DMS114 treated with DMSO at 0.1 percent for 48 hours (cell line): ENCODE measurements at regions not wholly inside any gene's neighbourhood (a gene's known extent, or its start where the extent isn't known, plus 50 kb on each side); places are given as distances from the start of the nearest gene placed in this dataset.

ENCODE experiments used
- DNase-seq: peaks from one replicate; lab custom pipeline; 2025; ENCODE audit not compliant: unreplicated experiment; lab: John Stamatoyannopoulos, UW

DNA sequence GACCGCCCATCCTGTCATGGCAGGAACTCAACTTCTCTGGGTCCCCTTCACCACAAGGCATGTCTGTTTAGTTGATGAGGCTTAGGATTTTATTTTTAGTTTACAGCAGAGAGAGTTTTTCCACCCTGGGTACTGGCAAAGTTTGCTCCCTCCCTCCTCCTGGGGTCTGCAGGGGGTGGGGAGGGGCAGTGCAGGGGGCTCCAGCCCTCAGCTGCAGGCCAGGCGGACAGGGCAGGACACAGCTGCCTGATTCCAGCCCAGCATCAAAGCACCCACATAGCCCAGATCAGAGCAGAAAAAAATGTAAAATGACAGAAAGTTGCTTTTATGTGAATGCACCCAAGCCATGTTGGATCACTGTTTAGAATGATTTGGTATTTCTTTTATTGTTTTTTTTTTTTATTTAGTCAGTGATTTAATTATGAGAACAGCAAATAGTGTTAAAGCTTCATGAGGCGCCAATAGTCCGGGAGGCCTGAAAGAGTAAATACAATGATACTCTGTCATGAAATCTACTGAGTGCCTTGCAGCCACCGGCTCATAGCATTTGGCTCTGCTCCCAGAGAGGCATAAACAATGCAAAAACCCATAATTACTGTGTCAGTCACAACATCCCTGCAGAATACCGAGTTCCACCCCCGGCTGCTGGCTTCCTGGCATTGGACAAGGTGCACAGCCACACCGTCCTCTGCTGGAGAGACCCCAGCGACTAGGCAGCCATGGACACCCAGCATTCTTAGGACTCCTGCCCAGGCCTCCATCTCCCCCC is 923.5 kb downstream of the UQCRFS1 start:
- DNase-seq = no peak

DNA sequence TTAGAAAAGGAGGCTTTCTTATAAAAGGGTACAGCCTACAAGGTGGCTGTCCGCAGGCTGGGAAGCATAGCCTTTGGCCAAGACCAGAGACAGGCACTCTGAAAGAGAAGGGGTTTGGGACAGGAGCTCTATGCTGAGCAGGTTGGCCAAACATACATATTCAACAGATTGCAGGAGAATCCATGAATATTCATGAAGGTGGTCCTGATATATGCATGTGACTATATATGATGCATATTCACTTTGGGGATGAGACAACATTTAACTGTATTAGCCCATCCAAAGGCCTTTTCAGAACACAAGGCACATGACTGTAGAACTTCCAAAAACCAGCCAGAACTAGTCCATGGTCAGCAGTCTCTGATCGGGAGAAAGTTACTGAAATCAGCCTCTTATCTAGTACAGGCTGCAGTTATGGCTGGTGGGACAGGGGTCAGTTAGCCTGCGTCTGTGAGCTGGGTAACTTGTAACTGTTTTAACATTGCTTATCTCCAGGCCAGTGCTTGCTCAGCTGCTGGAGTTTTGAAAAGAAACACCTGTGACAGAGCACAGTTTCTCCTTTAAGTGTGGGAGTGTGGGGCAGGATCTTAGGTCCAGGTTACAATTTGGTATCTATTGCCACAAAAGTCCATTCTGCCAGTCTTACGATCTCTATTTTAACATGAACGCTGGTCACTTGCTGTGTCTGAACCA is 924.2 kb downstream of the UQCRFS1 start:
- DNase-seq = no peak

DNA sequence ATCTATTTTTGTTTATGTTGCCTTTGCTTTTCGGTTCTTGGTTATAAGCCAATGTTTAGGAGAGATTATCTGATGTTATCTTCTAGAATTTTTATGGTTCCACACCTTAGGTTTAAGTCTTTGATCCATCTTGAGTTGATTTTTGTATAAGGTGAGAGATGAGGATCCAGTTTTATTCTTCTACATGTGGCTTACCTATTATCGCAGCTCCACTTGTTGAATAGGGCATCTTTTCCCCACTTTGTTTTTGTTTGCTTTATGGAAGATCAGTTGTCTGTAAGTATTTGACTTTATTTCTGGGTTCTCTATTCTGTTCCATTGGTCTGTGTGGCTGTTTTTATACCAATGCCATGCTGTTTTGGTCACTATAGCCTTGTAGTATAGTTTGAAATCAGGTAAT is 927.0 kb downstream of the UQCRFS1 start:
- DNase-seq = no peak

DNA sequence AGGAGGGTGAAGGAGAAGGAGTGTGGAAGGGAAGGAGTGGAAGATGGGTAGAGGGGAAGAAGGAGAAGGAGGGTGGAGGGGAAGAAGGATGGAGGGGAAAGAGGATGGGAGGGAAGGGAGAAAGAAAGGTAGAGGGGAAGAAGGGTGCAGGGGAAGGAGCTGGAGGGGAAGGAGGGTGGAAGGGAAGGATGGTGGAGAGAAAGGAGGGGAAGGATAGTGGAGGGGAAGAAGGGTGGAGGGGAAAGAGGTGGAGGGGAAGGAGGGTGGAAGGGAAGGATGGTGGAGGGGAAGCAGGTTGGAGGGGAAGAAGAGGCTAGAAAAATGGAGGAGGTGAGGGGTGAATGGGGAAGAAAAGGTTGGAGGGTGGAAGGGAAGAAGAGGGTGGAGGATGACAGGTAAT is 927.9 kb downstream of the UQCRFS1 start:
- no peak for DNase-seq

DNA sequence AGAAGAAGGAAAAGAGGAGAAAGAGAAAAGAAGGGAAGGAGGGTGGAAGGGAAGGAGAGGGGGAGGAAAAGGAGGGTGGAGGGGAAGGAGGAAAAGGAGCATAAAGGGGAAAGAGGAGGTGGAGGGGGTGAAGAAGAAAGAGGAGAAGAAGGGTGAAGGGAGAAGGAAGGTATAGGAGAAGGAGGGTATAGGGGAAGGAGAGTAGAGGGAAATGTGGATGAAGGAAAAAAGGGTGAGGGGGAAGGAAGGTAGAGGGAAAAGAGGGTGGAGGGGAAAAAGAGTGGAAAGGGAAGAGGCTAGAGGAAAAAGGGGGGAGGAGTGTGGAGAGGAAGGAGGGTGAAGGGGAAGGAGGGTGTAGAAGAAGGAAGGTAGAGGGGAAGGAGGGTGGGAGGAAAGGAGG is 928.6 kb downstream of the UQCRFS1 start:
- no peak for DNase-seq

DNA sequence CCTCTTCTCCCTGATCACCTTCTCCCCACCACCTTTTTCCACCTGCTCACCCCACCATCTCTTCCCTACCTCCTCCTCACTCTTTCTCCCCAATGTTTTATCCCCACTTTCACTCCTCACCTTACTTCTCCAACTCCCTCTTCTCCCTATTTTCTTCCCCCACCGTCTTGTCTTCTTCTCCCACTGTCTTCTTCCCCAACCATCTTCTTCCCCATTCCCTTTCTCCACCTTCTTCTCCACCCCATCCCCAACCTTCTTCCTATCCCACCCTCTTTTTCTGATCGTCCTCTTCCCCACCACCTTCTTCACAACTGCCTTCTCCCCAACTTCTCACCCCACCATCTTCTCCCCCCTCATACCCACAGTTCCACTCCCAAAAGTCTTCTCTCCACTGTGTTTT is 929.4 kb downstream of the UQCRFS1 start:
- DNase-seq = no peak

DNA sequence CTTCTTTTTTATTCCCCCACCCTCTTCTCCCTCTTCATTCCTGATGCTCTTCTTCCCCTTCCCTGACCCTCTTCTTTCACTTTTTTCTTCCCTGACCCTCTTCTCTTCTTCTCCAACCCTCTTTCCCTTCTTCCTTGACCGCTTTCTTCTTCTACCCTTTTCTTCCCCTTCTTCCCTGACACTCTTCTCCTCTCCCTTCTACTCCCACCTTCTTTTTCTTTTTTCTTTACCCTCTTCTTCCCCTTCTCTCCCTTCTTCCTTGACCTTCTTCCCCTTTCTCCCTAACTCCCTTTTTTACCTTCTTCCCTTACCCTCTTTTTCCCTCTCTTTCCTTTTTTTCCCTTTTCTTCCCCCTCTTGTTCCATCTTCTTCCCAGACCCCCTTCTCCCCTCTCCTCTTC is 931.3 kb downstream of the UQCRFS1 start:
- no peak for DNase-seq

DNA sequence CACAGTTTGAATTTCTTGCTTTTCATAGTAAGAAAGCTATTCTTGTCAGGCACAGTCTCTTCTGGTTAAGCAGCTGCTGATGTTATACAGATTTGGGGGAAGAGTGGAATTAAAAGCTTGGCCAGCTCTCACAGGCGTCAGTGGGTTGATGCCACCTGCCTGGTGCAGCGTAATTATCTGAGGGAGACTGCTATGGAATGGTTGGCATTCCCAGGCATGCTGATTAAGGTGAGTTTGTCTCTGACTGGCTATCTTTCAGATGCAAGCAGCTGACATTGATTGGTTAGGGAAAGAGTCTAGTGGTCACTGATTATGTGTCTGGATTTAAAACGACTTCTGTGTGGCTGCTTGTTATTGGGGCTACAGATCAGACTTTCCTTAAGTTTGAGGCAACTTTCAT is 948.4 kb downstream of the UQCRFS1 start:
- DNase-seq = no peak

DNA sequence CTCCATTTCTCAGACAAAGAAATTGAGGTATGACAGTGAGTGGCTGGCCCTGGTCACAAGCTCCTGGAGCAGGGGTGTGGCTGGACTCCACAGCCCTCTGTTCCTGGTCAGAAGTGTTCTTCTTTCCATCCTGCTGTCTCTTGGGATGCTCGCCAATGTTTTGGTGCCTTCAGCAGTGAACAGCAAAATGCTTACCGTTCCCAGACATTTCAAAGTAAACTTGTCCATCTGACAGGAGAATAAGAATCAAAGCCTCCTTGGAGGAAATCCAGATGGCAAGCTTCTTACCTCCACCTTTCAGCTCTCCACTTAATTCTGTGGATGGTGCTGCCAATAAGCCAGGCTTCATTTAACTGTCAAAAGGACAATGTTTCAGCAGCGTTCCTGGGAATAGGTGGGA is 954.1 kb downstream of the UQCRFS1 start:
- DNase-seq = no peak

DNA sequence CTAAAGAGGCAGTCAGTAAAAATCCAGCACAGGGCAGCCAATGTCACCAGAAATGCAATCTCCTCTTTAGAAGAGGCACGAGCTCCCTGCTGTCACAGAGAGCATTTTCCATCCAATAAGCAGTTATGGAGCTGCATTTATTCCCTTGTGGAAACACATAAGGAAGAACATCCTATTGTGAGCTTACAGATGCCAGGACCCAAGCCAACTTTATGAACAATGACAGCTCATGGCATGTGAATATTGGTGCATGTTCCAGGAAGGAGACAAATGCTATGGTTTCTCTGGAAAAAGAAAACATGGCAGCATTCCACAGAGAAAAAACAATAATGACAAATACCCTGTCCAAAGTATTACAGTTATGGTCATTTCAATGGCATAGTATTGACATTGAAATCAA is 955.6 kb downstream of the UQCRFS1 start:
- DNase-seq = no peak

DNA sequence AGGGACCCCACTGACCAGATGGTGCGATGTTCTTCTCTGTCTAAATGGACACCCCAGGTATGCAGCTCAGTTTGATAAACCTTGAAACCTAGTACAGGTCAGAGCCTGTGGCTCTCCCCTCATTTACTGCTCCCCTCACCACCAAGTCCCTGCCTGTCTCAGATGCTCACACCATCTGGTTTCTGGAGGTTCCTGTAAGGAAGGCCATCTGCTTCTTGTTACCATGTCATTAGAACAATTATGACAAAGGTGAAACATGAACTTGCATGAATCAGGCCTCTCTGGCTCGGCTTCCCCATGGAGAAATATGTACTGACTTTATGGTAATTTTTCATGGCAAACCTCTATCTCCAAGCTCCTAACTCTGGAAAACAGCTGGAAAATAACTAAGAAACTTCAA is 965.7 kb downstream of the UQCRFS1 start:
- DNase-seq = no peak

DNA sequence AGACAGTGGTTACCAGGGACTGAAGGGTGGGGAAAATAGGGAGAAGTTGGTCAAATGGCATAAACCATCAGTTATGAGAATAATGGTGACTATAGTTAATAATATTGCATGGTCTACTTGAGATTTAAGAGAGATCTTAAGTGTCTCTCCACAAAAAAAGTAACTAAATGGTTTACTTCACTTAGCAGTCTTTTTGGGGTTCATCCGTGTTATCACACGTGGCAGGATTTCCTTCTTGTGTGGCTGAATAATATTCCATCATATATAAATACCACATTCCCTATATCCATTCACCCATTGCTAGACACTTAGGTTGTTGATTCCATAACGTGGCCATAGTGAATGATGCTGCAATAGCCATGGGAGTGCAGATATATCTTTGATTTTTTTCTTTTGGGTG is 967.0 kb downstream of the UQCRFS1 start:
- no peak for DNase-seq

DNA sequence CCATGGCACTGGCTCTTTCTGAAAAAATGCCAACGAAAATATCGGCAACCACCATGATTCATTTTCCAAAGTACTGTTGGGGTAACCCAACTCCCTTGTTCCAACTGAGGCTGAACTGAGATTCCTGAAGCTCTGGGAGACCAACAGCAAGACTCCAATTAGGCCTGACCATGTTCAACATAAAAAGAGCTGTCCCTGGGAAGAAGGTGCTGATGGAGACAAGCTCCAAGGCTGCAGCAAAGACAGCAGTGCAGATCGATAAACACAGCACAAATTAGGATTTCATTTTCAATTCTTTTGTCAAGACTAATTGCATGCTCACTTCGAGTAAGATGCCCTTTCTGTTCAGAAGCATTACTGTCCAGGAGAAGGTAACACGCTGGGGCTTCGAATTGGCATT is 968.0 kb downstream of the UQCRFS1 start:
- no peak for DNase-seq

DNA sequence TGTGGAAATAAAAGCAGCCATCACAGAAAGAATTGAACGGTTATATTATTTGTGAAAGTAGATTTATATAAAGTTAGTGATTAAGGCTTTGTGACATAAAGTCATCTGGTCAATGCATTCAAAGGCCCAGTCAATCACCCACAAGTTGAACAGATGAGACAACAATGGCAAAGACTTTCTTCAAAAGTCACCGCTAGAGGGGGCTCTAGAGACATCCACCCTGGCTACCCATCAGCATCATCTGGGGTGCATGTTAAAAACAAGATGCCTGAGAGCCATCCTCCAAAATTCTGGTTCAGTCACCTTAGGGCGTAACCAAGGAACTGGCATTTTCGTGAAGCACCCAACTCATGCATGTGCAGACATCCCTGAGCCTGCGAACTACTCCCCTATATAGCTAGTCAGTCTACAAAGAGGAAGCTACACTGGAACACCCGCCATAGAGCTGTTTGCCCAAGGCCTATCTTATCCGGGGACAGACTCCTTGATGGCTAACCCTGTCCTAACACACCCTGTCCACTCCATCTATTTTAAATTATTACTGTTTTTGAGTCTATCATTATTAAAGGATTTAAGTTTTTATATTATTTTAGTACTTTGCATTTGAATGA is 970.5 kb downstream of the UQCRFS1 start:
- DNase-seq = peak; percentile 35

DNA sequence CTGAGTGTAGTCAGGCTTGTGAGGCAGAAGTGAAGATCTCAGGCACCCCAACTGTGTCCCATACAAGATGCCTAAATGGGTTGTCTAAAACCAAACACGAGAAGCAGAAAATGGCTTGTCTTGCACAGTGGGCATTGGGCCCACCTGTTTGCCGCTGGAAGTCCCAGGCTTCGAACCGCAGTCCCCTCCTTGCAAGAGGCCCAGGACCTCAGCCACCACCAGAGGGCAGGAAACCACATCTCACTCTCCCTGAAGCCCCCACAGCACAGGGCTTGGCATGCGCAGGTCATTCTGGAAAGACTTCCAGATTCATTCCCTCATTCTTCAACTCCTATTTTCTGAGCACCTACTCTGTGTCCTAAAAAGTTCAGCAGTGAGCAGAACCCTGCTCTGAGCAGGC is 973.7 kb downstream of the UQCRFS1 start:
- no peak for DNase-seq

DNA sequence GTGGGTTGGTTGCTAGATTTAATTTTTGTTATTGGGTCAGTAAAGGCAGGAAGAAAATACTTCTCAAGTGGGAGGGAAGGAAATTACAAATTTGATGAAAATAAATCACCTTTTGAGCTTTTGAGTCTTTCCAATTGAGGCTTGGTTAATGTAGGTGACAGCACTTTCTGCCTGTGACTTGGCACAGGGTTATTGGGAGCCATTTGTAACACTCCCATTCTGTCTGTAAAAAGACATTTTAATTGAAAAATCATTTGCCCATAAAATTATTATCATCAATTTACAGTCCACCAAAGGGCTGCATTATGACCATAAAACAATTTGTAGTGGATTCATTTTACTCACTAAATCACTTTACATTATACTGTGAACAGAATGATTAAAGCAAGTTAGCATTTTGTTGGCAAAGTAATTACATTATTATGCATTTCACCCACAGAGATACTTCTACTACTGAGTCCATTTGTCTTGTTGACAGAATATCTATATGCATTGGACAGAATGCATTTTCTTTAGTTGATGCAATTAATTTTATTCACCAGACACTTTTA is 974.6 kb downstream of the UQCRFS1 start:
- no peak for DNase-seq

DNA sequence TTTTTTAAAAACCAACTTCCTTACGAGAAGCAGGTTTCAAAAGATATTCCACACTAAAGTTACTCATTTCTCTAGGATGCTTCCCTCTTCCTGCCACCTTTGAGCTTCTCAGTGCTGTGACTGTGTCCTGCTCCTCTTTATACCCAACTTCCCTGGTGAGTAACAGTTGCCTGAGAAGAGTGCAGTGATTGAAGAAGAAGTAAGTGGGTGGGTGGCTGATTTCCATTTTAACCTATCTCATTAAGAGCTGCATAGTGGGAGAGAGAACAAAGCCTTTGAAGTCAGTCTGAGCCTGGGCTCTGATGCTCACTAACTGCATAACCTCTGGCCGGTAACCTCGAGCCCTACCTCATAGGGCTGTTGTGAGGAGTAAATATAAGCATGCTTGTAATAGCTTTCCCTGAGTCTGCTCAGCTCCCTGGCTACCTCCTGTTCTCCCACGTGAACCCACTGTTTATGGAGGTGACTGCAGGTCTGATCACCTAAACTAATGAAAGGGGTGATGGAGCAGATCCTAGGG is 977.3 kb downstream of the UQCRFS1 start:
- DNase-seq = no peak

DNA sequence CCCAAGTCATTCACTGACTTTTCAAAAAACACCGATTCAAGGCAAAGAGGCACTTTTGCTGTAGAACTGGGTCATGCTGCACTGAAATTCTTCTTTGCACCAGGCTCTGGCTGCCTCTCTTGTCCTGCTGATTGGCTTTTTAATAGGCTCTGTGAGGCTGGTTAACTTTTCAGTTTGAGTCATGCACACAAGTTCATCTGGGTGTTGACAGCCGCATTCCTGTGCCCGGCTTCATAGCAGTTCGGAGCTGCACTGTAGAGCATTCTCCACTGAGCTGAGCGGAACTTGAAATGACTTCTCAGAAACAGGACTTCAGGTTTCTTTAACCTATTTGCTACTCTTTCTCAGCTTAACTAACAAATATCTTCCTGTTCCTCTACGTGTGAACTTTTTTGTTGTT is 978.3 kb downstream of the UQCRFS1 start:
- no peak for DNase-seq

DNA sequence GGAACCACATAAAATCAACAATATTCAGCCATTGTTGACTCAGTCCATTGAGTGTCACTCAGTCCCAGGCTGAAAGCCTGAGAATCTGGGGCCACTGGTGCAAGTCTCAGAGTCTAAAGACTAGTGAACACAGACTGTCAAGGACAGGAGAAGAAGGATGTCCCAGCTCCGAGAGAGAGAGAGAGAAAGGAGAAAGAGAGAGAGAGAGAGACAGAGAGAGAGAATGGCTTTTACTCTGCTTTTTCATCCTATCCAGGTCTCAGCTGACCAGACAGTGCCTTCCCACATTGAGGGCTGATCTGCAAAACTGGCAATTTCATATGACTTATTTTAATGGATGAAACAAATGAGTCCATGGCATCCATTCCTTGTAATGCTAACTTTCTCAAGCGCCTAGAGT is 984.1 kb downstream of the UQCRFS1 start:
- no peak for DNase-seq

DNA sequence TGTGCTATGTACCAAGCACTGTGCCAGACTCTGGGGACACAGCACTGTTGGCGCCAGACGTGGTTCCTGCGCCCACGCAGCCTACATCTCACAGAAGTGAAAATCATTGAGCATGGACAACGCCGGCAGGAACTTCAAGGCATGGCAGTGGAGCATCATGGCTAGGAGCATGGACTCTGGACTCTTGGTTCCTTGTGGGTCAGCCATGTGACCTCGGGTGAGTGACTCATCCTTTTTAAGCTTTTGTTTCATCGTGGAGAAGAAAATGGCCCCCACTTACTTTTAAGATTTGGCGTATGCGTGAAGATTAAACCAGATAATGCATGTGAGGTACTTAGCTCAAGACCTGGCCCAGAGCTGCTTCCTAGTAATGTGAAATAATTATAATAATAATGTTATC is 988.5 kb downstream of the UQCRFS1 start:
- no peak for DNase-seq

DNA sequence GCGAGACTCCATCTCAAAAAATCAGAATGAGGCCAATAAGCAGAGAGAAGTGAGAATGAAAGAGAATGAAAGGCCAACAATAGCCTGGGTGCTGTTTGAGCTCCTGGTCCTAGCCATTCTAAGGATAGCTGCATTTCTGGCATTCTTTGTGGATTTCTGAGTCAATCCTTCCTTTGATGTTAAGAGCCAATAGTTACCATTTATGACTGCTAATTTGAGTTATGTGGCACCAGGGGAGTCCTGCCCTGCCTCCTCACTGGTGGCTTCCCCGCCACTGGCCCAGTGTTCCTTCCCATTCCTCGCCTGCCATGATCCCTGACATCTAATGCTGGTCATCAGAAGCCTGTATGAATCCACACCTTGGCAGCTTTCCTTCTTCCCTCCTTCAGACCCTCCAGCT is 991.2 kb downstream of the UQCRFS1 start:
- DNase-seq = no peak

DNA sequence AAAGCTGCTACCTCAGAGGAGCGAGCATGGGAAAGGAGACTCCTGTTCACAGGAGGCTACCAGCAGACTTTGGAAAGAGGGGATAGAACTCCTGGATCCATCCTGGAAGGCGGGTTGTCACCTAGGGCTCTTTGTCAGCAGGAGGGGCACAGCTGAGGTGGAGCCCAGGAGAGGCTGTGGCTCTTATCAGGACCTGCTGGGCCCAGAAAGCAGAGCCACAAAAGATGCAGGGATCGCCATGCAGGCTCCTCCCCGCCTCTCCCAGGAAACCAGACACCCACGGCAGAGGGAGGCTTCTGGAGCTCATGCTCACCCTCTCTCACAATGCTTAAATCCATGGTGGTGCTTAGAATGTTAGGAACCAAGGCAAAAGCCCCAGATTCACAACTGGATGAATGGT is 994.2 kb downstream of the UQCRFS1 start:
- DNase-seq = no peak
